ENCODE measurements at regions not wholly inside any gene's neighbourhood (a gene's known extent, or its start where the extent isn't known, plus 50 kb on each side); places are given as distances from the start of the nearest gene placed in this dataset.

GRCh38 chr1:65097076-65097475 is 50.9 kb upstream of the AK4 start:
- DNase-seq (ENCODE audit: low read depth in 2 of 2), result no peak
